Prostate gland (tissue), 2 donors: ENCODE measurements at regions not wholly inside any gene's neighbourhood (a gene's known extent, or its start where the extent isn't known, plus 50 kb on each side); places are given as distances from the start of the nearest gene placed in this dataset.

Experiments
- CTCF ChIP-seq, 4 experiments: fragments of 200-600 bp in 2 of 4; fragments of 450-650 bp in 2 of 4; sonication (generic) in 2 of 4; IDR thresholded peaks; 1 replicate in 3 of 4; 2 replicates in 1 of 4; pipeline ENCODE4 v1.5.1; 2016 to 2019; ENCODE audit warnings: antibody characterized with exemption in 4 of 4, mild to moderate bottlenecking in 2 of 4, moderate library complexity in 2 of 4
- POLR2A ChIP-seq: fragments of 450-650 bp; IDR thresholded peaks from one replicate; pipeline ENCODE4 v1.6.1; 2016; ENCODE audit warnings: antibody characterized with exemption, mild to moderate bottlenecking

- no peak for TF ChIP-seq CTCF (IDR thresholded peaks at IDR 0.05)
- no peak for TF ChIP-seq POLR2A
Observed at GRCh38 chr10:4075443-4075842, 290.4 kb upstream of the KLF6 start.
